K562 (cell line): ENCODE measurements at regions not wholly inside any gene's neighbourhood (a gene's known extent, or its start where the extent isn't known, plus 50 kb on each side); places are given as distances from the start of the nearest gene placed in this dataset.
"Not testable (repeated sequence)": the region's sequence is repeated elsewhere in the genome, so short reads cannot be mapped to it uniquely, and the experiment has no call there.

Source experiments
- ATAC-seq: fragments of 200-7000 bp; cut with Tn5 transposase; 3 replicates; pipeline ENCODE4 v1.9.1; 2020; ENCODE audit warnings: moderate library complexity
- BruUV-seq: library from RNA; stranded (reverse); fragments of 400-500 nt; replicated peaks from 2 replicates; lab custom pipeline; 2021; lab: Mats Ljungman, UMichigan
- CTCF ChIA-PET: fragments of 300-600 bp; formaldehyde crosslinking; extraction: SDS; loops from one replicate; lab custom pipeline; 2021; ENCODE audit warnings: low intra/inter-chr PET ratio; lab: Yijun Ruan, JAX
- POLR2A ChIA-PET: fragments of 300-600, 350-650 bp; sonication (Branson Sonifier 250); formaldehyde crosslinking; extraction: SDS; loops from one replicate; lab custom pipeline; 2021; ENCODE audit warnings: antibody characterized with exemption, inconsistent platforms; lab: Yijun Ruan, JAX
- DNase-seq, 4 experiments: peaks; one replicate each; pipeline versions ENCODE4 v3.0.0 to v3.0.0-alpha.2; 2011 to 2018; ENCODE audit warnings: low spot score in 3 of 4, mixed read lengths in 3 of 4; ENCODE audit errors: extremely low read depth in 1 of 4
- FAIRE-seq: peaks from 2 replicates; lab custom pipeline; 2011; peaks lifted over from hg19 to GRCh38; lab: Jason Lieb, UNC
- H2AFZ ChIP-seq: 2 replicates; pipeline ENCODE4 v1.6.0; 2011; ENCODE audit warnings: low read depth, low read length, control low read depth, inconsistent platforms
- H3K27ac ChIP-seq: fragments of 200-600 bp; 3 replicates; pipeline ENCODE4 v1.8.0; 2011; ENCODE audit warnings: low read depth, mild to moderate bottlenecking, control low read depth, inconsistent platforms, low read length, moderate library complexity, mixed read lengths; ENCODE audit errors: extremely low read depth
- H3K27me3 ChIP-seq, 2 experiments: fragments of 300-600 bp in 1 of 2; 2 replicates in 1 of 2; 3 replicates in 1 of 2; pipeline versions ENCODE4 v1.6.0 to v1.8.0; 2011; ENCODE audit warnings: inconsistent platforms in 2 of 2, low read length in 2 of 2, mild to moderate bottlenecking in 1 of 2, mixed read lengths in 1 of 2, moderate library complexity in 1 of 2; ENCODE audit not compliant: control insufficient read depth in 2 of 2, insufficient read depth in 2 of 2
- H3K36me3 ChIP-seq: fragments of 300-600 bp; 3 replicates; pipeline ENCODE4 v1.8.0; 2011; ENCODE audit warnings: mild to moderate bottlenecking, low read length, inconsistent platforms; ENCODE audit not compliant: control insufficient read depth, insufficient read depth
- H3K4me1 ChIP-seq, 2 experiments: fragments of 200-600 bp in 1 of 2; replicated peaks in 1 of 2; 2 replicates in 1 of 2; 3 replicates in 1 of 2; pipeline versions ENCODE4 v1.5.1 to v1.8.0; 2011; ENCODE audit warnings: inconsistent platforms in 2 of 2, low read length in 2 of 2, mild to moderate bottlenecking in 1 of 2, mixed read lengths in 1 of 2, moderate library complexity in 1 of 2; ENCODE audit not compliant: control insufficient read depth in 2 of 2, insufficient read depth in 2 of 2
- H3K4me2 ChIP-seq: 2 replicates; pipeline ENCODE4 v1.6.1; 2011; ENCODE audit warnings: low read length, control low read depth, inconsistent platforms, mixed read lengths; ENCODE audit not compliant: insufficient read depth
- H3K4me3 ChIP-seq: fragments of 200-600 bp; sonication (generic), shearing (Covaris generic); 2 replicates; pipeline ENCODE4 v1.5.1; 2016; ENCODE audit warnings: control low read depth, inconsistent platforms
- H3K79me2 ChIP-seq: fragments of 200-600 bp; 3 replicates; pipeline ENCODE4 v1.8.0; 2011; ENCODE audit warnings: low read length, inconsistent platforms; ENCODE audit not compliant: control insufficient read depth, insufficient read depth
- H3K9ac ChIP-seq, 2 experiments: 2 replicates each; pipeline versions ENCODE4 v1.6.0 to v1.6.1; 2011; ENCODE audit warnings: low read depth in 2 of 2, low read length in 2 of 2, control low read depth in 1 of 2, inconsistent platforms in 1 of 2, mild to moderate bottlenecking in 1 of 2, mixed read lengths in 1 of 2; ENCODE audit not compliant: insufficient read depth in 1 of 2
- H3K9me1 ChIP-seq: one replicate; pipeline ENCODE4 v1.6.0; 2011; ENCODE audit warnings: inconsistent platforms, mild to moderate bottlenecking, low read length, moderate library complexity; ENCODE audit not compliant: control insufficient read depth, insufficient read depth
- H3K9me3 ChIP-seq: replicated peaks from 2 replicates; pipeline ENCODE4 v1.5.1; 2011; ENCODE audit warnings: low read depth, low read length, inconsistent platforms; ENCODE audit not compliant: control insufficient read depth, insufficient read depth
- H4K20me1 ChIP-seq: replicated peaks from 2 replicates; pipeline ENCODE4 v1.6.1; 2011; ENCODE audit warnings: low read length, inconsistent platforms, mixed read lengths; ENCODE audit not compliant: control insufficient read depth, insufficient read depth
- ATF7 ChIP-seq: fragments of 450-650 bp; IDR thresholded peaks from 2 replicates; pipeline ENCODE4 v1.7.1; 2014; ENCODE audit warnings: mild to moderate bottlenecking, moderate library complexity
- CBX8 ChIP-seq: fragments of 200-600 bp; sonication (generic); IDR thresholded peaks from 2 replicates; pipeline ENCODE4 v1.6.1; 2012; ENCODE audit warnings: borderline replicate concordance, mixed run types, low read depth, mild to moderate bottlenecking, moderate library complexity, mixed read lengths, low read length, control low read depth, inconsistent platforms; ENCODE audit not compliant: poor library complexity, severe bottlenecking; ENCODE audit errors: extremely low read depth
- CCAR2 ChIP-seq: fragments of 200-400 bp; formaldehyde crosslinking; IDR thresholded peaks from 2 replicates; pipeline ENCODE4 v1.6.1; 2017; ENCODE audit warnings: mild to moderate bottlenecking, low read depth, low read length
- CHD1 ChIP-seq: fragments of 200-600 bp; sonication (generic); IDR thresholded peaks from one replicate; pipeline ENCODE4 v1.6.1; 2012; ENCODE audit warnings: mild to moderate bottlenecking, moderate library complexity, low read length, inconsistent platforms
- DIDO1 ChIP-seq: fragments of 450-650 bp; IDR thresholded peaks from 2 replicates; pipeline ENCODE4 v1.6.1; 2016; ENCODE audit warnings: low read depth, missing biosample characterization, missing genetic modification characterization
- FOS ChIP-seq: IDR thresholded peaks from 3 replicates; pipeline ENCODE4 v1.6.1; 2011; ENCODE audit not compliant: insufficient read length; ENCODE audit errors: extremely low read depth
- HDAC6 ChIP-seq: IDR thresholded peaks from 2 replicates; pipeline ENCODE4 v1.6.1; 2012; ENCODE audit warnings: low read depth, mild to moderate bottlenecking, control low read depth, inconsistent platforms, low read length, moderate library complexity
- ILK ChIP-seq: fragments of 450-650 bp; IDR thresholded peaks from 2 replicates; pipeline ENCODE4 v1.6.1; 2016; ENCODE audit warnings: missing genetic modification characterization, low read depth, mild to moderate bottlenecking, missing compliant biosample characterization, moderate library complexity, borderline replicate concordance
- SMARCA5 ChIP-seq: fragments of 450-650 bp; IDR thresholded peaks from 2 replicates; pipeline ENCODE4 v1.6.1; 2016
- ZFP36 ChIP-seq: fragments of 150-350 bp; IDR thresholded peaks from 2 replicates; pipeline ENCODE4 v1.6.1; 2018; ENCODE audit warnings: low read length, low read depth; ENCODE audit not compliant: partially characterized antibody
- ZNF263 ChIP-seq: sonication (generic); formaldehyde crosslinking; IDR thresholded peaks from 2 replicates; pipeline ENCODE4 v1.8.0; 2022; ENCODE audit warnings: mild to moderate bottlenecking, missing genetic modification reagents, borderline replicate concordance
- ZNF316 ChIP-seq: fragments of 450-650 bp; IDR thresholded peaks from 2 replicates; pipeline ENCODE4 v1.6.1; 2016
- ZNF830 ChIP-seq: fragments of 250-450 bp; sonication (Bioruptor Pico); IDR thresholded peaks from 2 replicates; pipeline ENCODE4 v1.5.0; 2021; ENCODE audit warnings: mild to moderate bottlenecking
- WGBS: fragments of 100-300 bp; shearing (Covaris generic); methylation state at CpG from one replicate; pipeline ENCODE4 v1.1.6; 2016; ENCODE audit warnings: low coverage, mixed read lengths; ENCODE audit not compliant: insufficient coverage; ENCODE audit errors: missing lambda C conversion rate; 5-methylcytosine and 5-hydroxymethylcytosine counted together
- in situ Hi-C: fragments of 300-500 bp; cut with MboI; formaldehyde crosslinking; loops from 4 replicates; pipeline ENCODE4 v1.15.0; 2018; ENCODE audit warnings: inconsistent platforms, mixed read lengths
- intact Hi-C: fragments of 100-400 bp; cut with micrococcal nuclease; formaldehyde crosslinking; loops from 2 replicates; pipeline ENCODE4 v1.14.2; 2022
- TF ChIP-seq, protein P1 (sequence below): fragments of 250-450 bp; sonication (Bioruptor Pico); IDR thresholded peaks from 2 replicates; pipeline ENCODE4 v1.5.1; 2021; ENCODE audit warnings: mild to moderate bottlenecking

- FAIRE-seq, BruUV-seq, H3K9me3 ChIP-seq, H4K20me1 ChIP-seq, DNase-seq, CTCF ChIA-PET, in situ Hi-C loops, ATAC-seq, H3K79me2 ChIP-seq, intact Hi-C loops, H2AFZ ChIP-seq, H3K27me3 ChIP-seq, H3K9me1 ChIP-seq, H3K4me2 ChIP-seq, H3K27ac ChIP-seq, H3K36me3 ChIP-seq, H3K4me1 ChIP-seq, POLR2A ChIA-PET, H3K9ac ChIP-seq, H3K4me3 ChIP-seq: not testable (repeated sequence)
- WGBS, result 15% methylated on average over 38 of the region's 46 CpGs
These were observed 411.2 kb upstream of the NOX3 start for GRCh38 chr6:155866676-155867390.

- Histone ChIP-seq H3K79me2 (no peaks in the 10 kb centered on the region), H4K20me1 (no peaks in the 10 kb centered on the region), H3K9ac (no peak overlapping the region), H3K27ac (no peak overlapping the region), H2AFZ (no peak overlapping the region), H3K9me3 (no peaks in the 10 kb centered on the region), H3K4me2 (no peak overlapping the region), H3K36me3 (no peaks in the 10 kb centered on the region), H3K4me1 (no peaks in the 10 kb centered on the region), H3K27me3 (no peaks in the 10 kb centered on the region), H3K9me1 (no peaks in the 10 kb centered on the region), H3K4me3 (no peak overlapping the region)
- BruUV-seq, result no TSS peak
- WGBS, result 6% methylated on average over 2 of the region's 2 CpGs
- FAIRE-seq (no peak), DNase-seq (no peak), ATAC-seq (no peak)
- intact Hi-C loops, result no loop called here
- POLR2A ChIA-PET, result no interaction called here
- in situ Hi-C loops, result no loop called here
- CTCF ChIA-PET, result no interaction called here
- TF ChIP-seq CBX8 (no peak), CHD1 (no peak), FOS (no peak), ZNF316 (no peak), ZFP36 (no peak), ZNF263 (CRISPR knock-in tag) (no peak), DIDO1 (tag) (no peak), CCAR2 (no peak), ATF7 (no peak), ZNF830 (CRISPR knock-in tag) (no peak), HDAC6 (no peak), ILK (tag) (no peak), SMARCA5 (no peak)
- TF ChIP-seq, protein P1, sequence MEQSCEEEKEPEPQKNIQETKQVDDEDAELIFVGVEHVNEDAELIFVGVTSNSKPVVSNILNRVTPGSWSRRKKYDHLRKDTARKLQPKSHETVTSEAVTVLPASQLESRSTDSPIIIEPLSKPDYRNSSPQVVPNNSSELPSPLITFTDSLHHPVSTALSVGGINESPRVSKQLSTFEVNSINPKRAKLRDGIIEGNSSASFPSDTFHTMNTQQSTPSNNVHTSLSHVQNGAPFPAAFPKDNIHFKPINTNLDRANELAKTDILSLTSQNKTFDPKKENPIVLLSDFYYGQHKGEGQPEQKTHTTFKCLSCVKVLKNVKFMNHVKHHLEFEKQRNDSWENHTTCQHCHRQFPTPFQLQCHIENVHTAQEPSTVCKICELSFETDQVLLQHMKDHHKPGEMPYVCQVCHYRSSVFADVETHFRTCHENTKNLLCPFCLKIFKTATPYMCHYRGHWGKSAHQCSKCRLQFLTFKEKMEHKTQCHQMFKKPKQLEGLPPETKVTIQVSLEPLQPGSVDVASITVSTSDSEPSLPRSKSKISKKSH (CRISPR knock-in tag), result no peak
These were observed 406.2 kb upstream of the NOX3 start for GRCh38 chr6:155861821-155862220.
